Medulla oblongata (tissue), 1 donor: ENCODE measurements at regions not wholly inside any gene's neighbourhood (a gene's known extent, or its start where the extent isn't known, plus 50 kb on each side); places are given as distances from the start of the nearest gene placed in this dataset.

Source experiments
- DNase-seq: peaks from one replicate; pipeline ENCODE4 v3.0.0-alpha.2; 2015; ENCODE audit errors: extremely low spot score

GRCh38 chr11:127138613-127139012 lies 138.0 kb upstream of the KIRREL3 start:
- DNase-seq: no peak

DNA sequence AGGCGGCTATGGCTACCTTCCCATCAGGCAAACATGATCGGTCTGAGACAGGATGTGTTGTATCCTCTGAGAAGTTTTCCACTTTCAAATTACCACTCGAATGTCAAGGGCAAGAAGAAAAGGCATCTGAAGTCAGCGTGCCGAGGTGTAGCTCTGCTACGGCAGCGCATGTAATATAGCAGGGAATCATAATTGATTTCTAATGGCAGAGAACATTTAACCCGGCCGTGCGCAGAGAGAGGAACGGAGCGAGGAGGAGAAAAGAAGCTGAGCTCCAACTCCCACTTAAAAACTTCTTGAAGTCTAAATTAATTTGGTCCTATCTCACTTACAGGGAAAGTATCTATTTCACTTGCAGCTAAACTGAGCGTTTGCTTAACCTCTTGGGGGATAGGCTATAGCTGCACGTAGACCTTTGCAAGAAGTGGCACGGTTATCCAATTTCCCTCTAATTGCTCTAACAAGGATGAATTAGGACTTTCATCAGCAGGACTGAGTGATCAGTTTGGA lies 137.3 kb upstream of the KIRREL3 start:
- DNase-seq: no peak

DNA sequence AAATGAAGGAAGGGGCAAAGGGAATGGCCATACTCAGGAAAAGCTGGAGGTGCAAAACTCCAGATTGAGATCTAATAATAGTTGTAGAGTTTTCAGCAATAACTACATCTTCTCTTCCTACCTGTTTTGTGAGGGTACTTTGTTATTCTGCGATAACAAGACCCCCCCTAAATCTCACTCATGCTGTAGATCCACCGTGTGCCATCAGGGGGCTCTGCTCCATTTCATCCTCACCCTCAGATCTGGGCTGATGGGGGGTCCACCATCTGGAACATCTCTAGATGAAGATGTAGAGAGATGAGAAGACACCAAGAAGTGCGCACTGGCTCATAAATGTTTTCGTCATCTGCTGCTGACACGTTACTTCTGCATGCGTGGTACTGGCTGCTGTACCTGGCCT lies 135.9 kb upstream of the KIRREL3 start:
- DNase-seq: no peak

GRCh38 chr11:127135256-127135655 lies 134.7 kb upstream of the KIRREL3 start:
- DNase-seq: no peak

DNA sequence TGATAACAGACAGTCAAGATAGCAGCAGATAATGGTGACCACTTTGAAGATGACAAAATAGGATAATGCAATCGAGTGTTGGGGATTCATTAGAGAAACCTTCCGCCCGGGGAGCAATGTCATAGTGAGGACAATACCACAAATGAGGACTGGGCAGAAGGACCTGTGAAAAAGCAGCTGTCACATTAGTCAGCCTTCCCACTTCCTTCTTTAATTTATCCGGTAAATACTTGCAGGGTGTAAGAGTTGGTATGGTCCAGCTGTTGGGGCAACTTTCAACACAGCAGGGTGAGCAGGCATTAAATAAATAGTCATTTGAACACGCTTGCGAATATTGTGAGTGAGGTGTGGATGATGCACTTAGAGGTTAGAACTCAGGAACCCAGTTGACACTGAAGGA lies 132.5 kb upstream of the KIRREL3 start:
- DNase-seq: no peak

DNA sequence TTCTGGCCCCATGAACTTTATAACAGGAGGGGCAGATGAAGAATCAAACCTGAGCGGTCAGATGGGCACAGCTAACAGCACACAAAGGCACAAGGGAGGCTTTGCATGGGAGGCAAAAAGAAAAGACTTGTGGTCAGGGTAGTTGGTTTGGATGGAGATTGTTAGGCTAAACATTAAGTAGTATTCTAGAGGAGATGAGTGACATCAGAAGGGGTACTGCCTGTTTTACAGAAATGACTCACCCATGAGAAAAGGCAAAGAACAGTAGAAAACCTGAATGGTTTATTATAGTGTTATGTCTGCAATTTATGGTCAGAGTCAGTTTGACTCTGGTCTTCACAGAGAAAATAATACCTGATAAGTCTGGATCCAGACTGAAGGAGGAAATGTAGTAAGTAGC lies 129.8 kb upstream of the KIRREL3 start:
- DNase-seq: no peak

- no peak for DNase-seq
Measured at GRCh38 chr11:127126986-127127385, 126.4 kb upstream of the KIRREL3 start.

- no peak for DNase-seq
Measured at GRCh38 chr11:127119356-127119755, 118.8 kb upstream of the KIRREL3 start.

- no peak for DNase-seq
Measured at GRCh38 chr11:127118811-127119210, 118.2 kb upstream of the KIRREL3 start.

- no peak for DNase-seq
Measured at GRCh38 chr11:127117231-127117739, 116.7 kb upstream of the KIRREL3 start.

DNA sequence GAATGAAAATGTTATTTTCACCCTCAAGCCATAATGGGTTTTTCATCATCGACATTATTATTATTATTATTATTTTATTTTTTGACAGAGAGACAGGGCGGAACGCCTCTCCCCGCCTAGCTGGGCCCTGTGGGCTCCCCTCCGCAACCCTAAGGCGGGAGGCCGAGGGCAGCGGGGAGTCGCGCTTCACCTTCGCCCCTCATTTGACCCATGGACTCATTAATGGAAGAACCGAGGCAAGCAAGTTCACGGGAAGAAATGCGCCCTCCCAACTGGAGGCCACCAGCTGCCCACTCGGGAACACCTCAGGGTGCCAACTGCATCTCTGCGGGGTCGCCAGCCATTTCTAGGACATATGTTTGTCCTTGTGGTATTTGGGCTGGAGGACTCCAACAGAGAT lies 115.3 kb upstream of the KIRREL3 start:
- no peak for DNase-seq

DNA sequence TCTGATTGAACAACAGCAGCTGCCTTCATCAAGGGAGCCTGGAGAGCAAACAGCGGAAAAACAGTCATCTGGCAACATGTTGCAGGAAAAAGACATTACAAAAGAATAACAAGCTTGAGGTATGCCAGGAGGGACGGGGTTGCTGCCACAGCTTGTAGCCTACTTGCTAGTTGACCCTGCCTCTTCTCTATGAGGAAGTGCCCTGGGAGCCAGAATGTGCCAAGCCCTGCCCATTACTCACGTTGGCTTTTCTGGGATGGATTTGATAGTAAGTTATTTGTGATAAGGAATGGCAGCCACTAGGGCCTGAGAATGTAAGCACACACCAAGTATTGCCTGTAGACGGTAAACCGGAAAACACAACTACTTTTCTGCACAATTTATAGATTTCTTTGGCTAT lies 113.5 kb upstream of the KIRREL3 start:
- no peak for DNase-seq

- DNase-seq: peak; percentile 80
Measured at GRCh38 chr11:127110542-127110941, 110.0 kb upstream of the KIRREL3 start.

GRCh38 chr11:127109796-127110480 lies 109.4 kb upstream of the KIRREL3 start:
- DNase-seq: no peak

- DNase-seq: no peak
Measured at GRCh38 chr11:127108838-127109237, 108.3 kb upstream of the KIRREL3 start.

GRCh38 chr11:127106938-127107337 lies 106.4 kb upstream of the KIRREL3 start:
- no peak for DNase-seq

DNA sequence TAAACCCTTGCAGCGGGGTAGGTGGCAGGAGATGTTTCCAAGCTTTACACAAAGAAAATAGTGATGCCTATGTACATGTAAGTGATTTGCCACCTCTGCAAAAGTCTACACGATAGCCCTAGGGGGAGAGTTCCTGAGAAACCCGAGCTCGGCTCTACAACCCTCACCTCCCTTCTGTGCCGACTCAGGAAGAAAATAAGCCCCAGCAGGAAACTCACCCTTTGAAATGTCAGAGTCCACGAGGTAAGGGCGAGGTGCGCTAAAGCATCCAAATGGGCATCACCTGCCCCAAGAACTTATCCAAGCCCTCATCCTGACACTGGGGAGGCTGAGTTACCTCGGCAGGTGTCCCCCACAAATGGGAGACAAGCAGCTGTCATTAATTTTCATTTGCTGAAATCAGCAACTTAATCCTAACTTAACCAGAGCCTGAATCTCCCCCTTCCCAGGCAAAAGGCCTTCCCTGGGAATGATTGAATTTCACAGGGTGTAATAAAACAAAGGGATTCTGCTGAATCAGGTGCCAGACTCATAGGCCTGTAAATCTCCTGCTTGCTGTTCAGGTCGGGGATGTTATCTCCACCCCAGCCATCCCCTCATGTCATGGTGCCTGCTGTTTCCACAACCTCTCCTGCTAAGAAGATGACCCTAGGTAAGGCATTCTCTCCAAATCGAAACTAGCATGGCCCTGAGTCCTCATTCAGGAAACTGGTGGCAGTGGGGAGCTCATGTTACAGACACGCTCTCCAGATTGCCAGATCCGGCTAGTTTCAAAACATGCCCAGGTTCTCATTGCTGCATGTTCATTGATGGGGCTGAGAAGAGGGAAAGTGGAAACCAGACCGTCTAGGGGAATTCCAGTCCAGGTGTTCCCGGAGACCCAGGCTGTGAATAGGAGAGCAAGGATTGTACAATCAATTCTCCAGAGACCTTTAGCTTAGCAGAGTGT lies 105.3 kb upstream of the KIRREL3 start:
- DNase-seq: no peak

- DNase-seq: no peak
Measured at GRCh38 chr11:127103586-127104388, 103.2 kb upstream of the KIRREL3 start.

DNA sequence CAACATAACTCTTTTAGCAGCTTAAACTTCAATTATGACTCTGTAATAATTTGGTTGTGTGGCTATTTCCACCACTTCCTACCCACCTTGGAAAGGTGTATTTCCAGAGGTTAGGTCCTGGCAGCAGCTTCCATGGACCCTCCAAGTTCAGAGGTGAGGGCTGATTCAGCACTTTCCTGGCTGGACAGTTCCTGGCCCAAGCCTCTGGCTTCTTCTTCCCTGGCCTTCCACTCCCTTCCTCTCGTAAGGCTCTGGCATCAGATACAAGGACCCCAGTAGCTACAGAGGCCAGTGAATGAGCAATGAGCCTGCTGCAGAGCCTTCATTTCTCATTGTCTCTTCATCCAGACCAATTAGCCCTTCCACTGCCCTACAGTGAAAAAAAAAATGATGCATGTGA lies 98.1 kb upstream of the KIRREL3 start:
- no peak for DNase-seq

DNA sequence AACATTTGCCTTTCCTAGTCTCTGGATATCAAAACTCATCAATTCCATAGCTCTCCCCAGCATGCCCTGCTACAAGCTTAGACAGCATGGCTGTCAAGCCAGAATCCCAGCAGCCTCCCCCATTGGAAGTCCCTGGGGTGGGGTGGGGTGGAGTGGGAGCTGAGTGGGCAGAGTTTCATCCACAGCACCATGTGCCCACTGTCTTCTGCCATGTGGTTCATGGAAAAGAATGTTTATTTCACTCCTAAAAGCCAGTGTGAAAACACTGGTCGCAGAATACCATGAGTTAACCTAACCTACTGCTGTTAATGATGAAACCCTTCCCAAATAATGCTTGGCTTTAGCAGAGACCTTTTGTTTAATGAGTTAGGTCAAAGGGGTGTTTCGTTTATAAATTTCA lies 80.2 kb upstream of the KIRREL3 start:
- no peak for DNase-seq

GRCh38 chr11:127075758-127076157 lies 75.2 kb upstream of the KIRREL3 start:
- DNase-seq: no peak
